PC-3 (cell line): ENCODE measurements at regions not wholly inside any gene's neighbourhood (a gene's known extent, or its start where the extent isn't known, plus 50 kb on each side); places are given as distances from the start of the nearest gene placed in this dataset.

Experiments used
- EZH2 ChIP-seq: fragments of 300-600 bp; sonication (generic); IDR thresholded peaks from one replicate; pipeline ENCODE4 v1.6.1; 2017; ENCODE audit warnings: antibody characterized with exemption, mild to moderate bottlenecking, low read length; ENCODE audit not compliant: unreplicated experiment
- TF ChIP-seq, protein P1 (sequence below): fragments of 300-600 bp; sonication (generic); conservative IDR thresholded peaks from 2 replicates; pipeline ENCODE4 v1.5.1; 2017; ENCODE audit warnings: antibody characterized with exemption, low read depth, mild to moderate bottlenecking, low read length

DNA sequence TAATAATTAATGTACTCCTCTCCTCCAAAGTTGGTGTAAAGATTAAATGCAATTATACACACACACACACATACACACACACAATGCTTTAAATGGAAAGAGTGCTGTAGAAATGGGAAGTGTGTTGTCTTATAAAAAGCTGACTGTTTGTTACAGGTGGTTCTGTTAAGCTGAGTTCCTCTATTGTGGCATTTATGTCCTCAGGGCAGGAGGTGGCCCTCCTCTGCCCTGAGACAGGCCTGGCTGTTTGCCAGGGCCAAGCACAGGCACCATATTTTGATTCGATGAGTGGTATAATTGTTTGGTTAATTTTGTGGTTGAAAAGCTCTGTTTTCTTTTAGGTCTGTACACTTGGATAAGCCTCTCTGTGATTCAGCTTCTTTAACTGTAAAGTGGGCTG, 573.9 kb downstream of the KIF4B start:
- TF ChIP-seq, protein P1, sequence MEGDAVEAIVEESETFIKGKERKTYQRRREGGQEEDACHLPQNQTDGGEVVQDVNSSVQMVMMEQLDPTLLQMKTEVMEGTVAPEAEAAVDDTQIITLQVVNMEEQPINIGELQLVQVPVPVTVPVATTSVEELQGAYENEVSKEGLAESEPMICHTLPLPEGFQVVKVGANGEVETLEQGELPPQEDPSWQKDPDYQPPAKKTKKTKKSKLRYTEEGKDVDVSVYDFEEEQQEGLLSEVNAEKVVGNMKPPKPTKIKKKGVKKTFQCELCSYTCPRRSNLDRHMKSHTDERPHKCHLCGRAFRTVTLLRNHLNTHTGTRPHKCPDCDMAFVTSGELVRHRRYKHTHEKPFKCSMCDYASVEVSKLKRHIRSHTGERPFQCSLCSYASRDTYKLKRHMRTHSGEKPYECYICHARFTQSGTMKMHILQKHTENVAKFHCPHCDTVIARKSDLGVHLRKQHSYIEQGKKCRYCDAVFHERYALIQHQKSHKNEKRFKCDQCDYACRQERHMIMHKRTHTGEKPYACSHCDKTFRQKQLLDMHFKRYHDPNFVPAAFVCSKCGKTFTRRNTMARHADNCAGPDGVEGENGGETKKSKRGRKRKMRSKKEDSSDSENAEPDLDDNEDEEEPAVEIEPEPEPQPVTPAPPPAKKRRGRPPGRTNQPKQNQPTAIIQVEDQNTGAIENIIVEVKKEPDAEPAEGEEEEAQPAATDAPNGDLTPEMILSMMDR, result no peak
- TF ChIP-seq EZH2, result no peak
